ENCODE measurements at regions not wholly inside any gene's neighbourhood (a gene's known extent, or its start where the extent isn't known, plus 50 kb on each side); places are given as distances from the start of the nearest gene placed in this dataset.

DNA sequence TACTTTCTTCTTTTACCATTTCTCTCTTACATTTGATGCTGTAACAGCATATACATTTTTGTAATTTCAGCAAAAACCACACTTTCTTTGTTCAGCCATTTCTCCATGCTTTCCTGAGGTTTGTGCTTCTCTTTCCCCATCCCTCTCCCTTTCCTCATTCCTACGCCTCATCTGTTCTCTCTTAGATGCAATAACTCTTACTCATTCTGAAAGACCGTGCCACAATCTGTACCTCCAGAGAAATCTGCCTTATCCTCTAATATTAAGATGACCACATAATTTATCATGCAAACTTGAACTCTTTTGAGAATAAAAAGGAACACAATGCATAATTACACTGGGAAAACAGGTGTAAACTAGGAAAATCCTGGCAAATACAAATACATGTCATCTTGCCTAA, 588.9 kb downstream of the JRKL start:
- Histone ChIP-seq H2AFZ (ENCODE audit: low read length) (no peak overlapping the region), H3K4me3 (ENCODE audit: low read length) (no peak overlapping the region), H4K20me1 (ENCODE audit: low read length) (no peaks in the 10 kb centered on the region), H3K4me2 (ENCODE audit: low read length) (no peak overlapping the region), H3K79me2 (ENCODE audit: low read length) (no peaks in the 10 kb centered on the region), H3K4me1 (ENCODE audit: insufficient read depth, low read length) (no peaks in the 10 kb centered on the region), H3K9ac (ENCODE audit: low read length) (no peak overlapping the region), H3K9me2 (replicated peaks; ENCODE audit: low read length) (no peaks in the 10 kb centered on the region), H3K27ac (ENCODE audit: low read length) (no peak overlapping the region), H3K36me3 (ENCODE audit: low read depth, low read length) (no peaks in the 10 kb centered on the region), H3K9me3 (ENCODE audit: low read length) (no peaks in the 10 kb centered on the region), H3K27me3 (ENCODE audit: low read length) (no peaks in the 10 kb centered on the region), H3F3A (ENCODE audit: low read length, unreplicated experiment) (no peaks in the 10 kb centered on the region)
- ChIA-PET POLR2A (ENCODE audit: unreplicated experiment) (no interaction called here), CTCF (no interaction called here)
- ATAC-seq (no peak), DNase-seq (no peak)
- TF ChIP-seq EZH2phosphoT487 (IDR thresholded peaks at IDR 0.05; ENCODE audit: borderline replicate concordance, low read length) (no peak), EZH2 (IDR thresholded peaks at IDR 0.05; ENCODE audit: low read length, unreplicated experiment) (no peak), CTCF (conservative IDR thresholded peaks at IDR 0.05; ENCODE audit: low read depth, low read length) (no peak)
- BruUV-seq (replicated peaks): no TSS peak
- intact Hi-C loops (cut with micrococcal nuclease): no loop called here

DNA sequence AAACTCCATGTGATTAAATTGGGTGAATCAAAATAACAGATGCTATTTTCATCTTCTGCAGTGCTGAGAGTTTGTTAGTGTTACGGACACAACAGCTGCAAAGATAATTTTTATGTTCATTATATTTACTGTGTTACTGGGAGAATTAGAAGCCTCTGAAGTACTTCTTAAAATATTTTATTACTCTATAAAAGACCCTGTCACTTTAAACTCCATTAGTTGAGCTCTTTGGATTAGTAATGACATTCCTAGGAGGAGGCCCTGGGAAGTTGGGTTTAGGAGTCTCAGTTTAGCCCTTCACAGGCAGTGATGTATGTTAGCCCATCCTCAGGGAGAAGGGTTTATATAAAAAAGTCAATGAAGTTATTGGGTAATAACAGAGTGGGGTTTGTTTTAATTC, 596.7 kb downstream of the JRKL start:
- no peaks in the 10 kb centered on the region for H3K79me2 ChIP-seq (ENCODE audit: low read length)
- no peaks in the 10 kb centered on the region for H3K27me3 ChIP-seq (ENCODE audit: low read length)
- H3K4me3 ChIP-seq (ENCODE audit: low read length): no peak overlapping the region
- H3K9ac ChIP-seq (ENCODE audit: low read length): no peak overlapping the region
- intact Hi-C loops (cut with micrococcal nuclease): no loop called here
- ATAC-seq (no peak), DNase-seq (no peak)
- no TSS peak for BruUV-seq (replicated peaks)
- no peak for TF ChIP-seq EZH2phosphoT487 (IDR thresholded peaks at IDR 0.05; ENCODE audit: borderline replicate concordance, low read length)
- TF ChIP-seq CTCF (conservative IDR thresholded peaks at IDR 0.05; ENCODE audit: low read depth, low read length): no peak
- TF ChIP-seq EZH2 (IDR thresholded peaks at IDR 0.05; ENCODE audit: low read length, unreplicated experiment): no peak
- no peaks in the 10 kb centered on the region for H3F3A ChIP-seq (ENCODE audit: low read length, unreplicated experiment)
- H3K36me3 ChIP-seq (ENCODE audit: low read depth, low read length): no peaks in the 10 kb centered on the region
- H2AFZ ChIP-seq (ENCODE audit: low read length): no peak overlapping the region
- no peak overlapping the region for H3K4me2 ChIP-seq (ENCODE audit: low read length)
- ChIA-PET CTCF (no interaction called here), POLR2A (ENCODE audit: unreplicated experiment) (no interaction called here)
- no peak overlapping the region for H3K27ac ChIP-seq (ENCODE audit: low read length)
- H3K9me2 ChIP-seq (replicated peaks; ENCODE audit: low read length): no peaks in the 10 kb centered on the region
- H3K9me3 ChIP-seq (ENCODE audit: low read length): no peaks in the 10 kb centered on the region
- H4K20me1 ChIP-seq (ENCODE audit: low read length): no peaks in the 10 kb centered on the region
- H3K4me1 ChIP-seq (ENCODE audit: insufficient read depth, low read length): no peaks in the 10 kb centered on the region

GRCh38 chr11:96990914-96991313, 601.1 kb downstream of the JRKL start:
- ATAC-seq (no peak), DNase-seq (no peak)
- no TSS peak for BruUV-seq (replicated peaks)
- H3K9me3 ChIP-seq (ENCODE audit: low read length): no peaks in the 10 kb centered on the region
- POLR2A ChIA-PET (ENCODE audit: unreplicated experiment): no interaction called here
- no peak overlapping the region for H2AFZ ChIP-seq (ENCODE audit: low read length)
- no peaks in the 10 kb centered on the region for H4K20me1 ChIP-seq (ENCODE audit: low read length)
- H3F3A ChIP-seq (ENCODE audit: low read length, unreplicated experiment): no peaks in the 10 kb centered on the region
- H3K9ac ChIP-seq (ENCODE audit: low read length): no peak overlapping the region
- H3K27me3 ChIP-seq (ENCODE audit: low read length): no peaks in the 10 kb centered on the region
- H3K79me2 ChIP-seq (ENCODE audit: low read length): no peaks in the 10 kb centered on the region
- H3K36me3 ChIP-seq (ENCODE audit: low read depth, low read length): no peaks in the 10 kb centered on the region
- no peaks in the 10 kb centered on the region for H3K4me1 ChIP-seq (ENCODE audit: insufficient read depth, low read length)
- H3K4me3 ChIP-seq (ENCODE audit: low read length): no peak overlapping the region
- TF ChIP-seq EZH2 (IDR thresholded peaks at IDR 0.05; ENCODE audit: low read length, unreplicated experiment): no peak
- no peak for TF ChIP-seq CTCF (conservative IDR thresholded peaks at IDR 0.05; ENCODE audit: low read depth, low read length)
- no peak for TF ChIP-seq EZH2phosphoT487 (IDR thresholded peaks at IDR 0.05; ENCODE audit: borderline replicate concordance, low read length)
- H3K9me2 ChIP-seq (replicated peaks; ENCODE audit: low read length): no peaks in the 10 kb centered on the region
- H3K27ac ChIP-seq (ENCODE audit: low read length): no peak overlapping the region
- H3K4me2 ChIP-seq (ENCODE audit: low read length): no peak overlapping the region
- CTCF ChIA-PET: no interaction called here
- intact Hi-C loops (cut with micrococcal nuclease): no loop called here
